Spleen (tissue), 11 donors: ENCODE measurements at regions not wholly inside any gene's neighbourhood (a gene's known extent, or its start where the extent isn't known, plus 50 kb on each side); places are given as distances from the start of the nearest gene placed in this dataset.

Source experiments
- DNase-seq: peaks from one replicate; pipeline ENCODE4 v3.0.0-alpha.2; 2020
- H3K27ac ChIP-seq, 8 donors: fragments of 200-600 bp; sonication (generic) in 7 of 8; 1 replicate in 4 of 8; 2 replicates in 4 of 8; pipeline versions ENCODE4 v1.5.0 to v1.8.0; 2016 to 2021; ENCODE audit warnings: inconsistent platforms in 4 of 8, mild to moderate bottlenecking in 4 of 8, moderate library complexity in 1 of 8
- H3K27me3 ChIP-seq, 7 donors: fragments of 200-600 bp; sonication (generic) in 6 of 7; replicated peaks in 1 of 7; 1 replicate in 4 of 7; 2 replicates in 3 of 7; pipeline versions ENCODE4 v1.5.0 to v1.8.0; 2016 to 2021; ENCODE audit warnings: inconsistent platforms in 3 of 7, mild to moderate bottlenecking in 1 of 7
- H3K36me3 ChIP-seq, 6 donors: fragments of 200-600 bp; sonication (generic) in 5 of 6; 1 replicate in 4 of 6; 2 replicates in 2 of 6; pipeline versions ENCODE4 v1.5.0 to v1.8.0; 2016 to 2021; ENCODE audit warnings: inconsistent platforms in 2 of 6
- H3K4me1 ChIP-seq, 6 donors: fragments of 200-600 bp; sonication (generic) in 5 of 6; 1 replicate in 3 of 6; 2 replicates in 3 of 6; pipeline versions ENCODE4 v1.5.0 to v1.8.0; 2016 to 2021; ENCODE audit warnings: inconsistent platforms in 3 of 6
- H3K4me3 ChIP-seq, 8 donors: fragments of 200-600 bp; sonication (generic) in 7 of 8; 1 replicate in 4 of 8; 2 replicates in 4 of 8; pipeline versions ENCODE4 v1.5.0 to v1.8.0; 2016 to 2021; ENCODE audit warnings: inconsistent platforms in 4 of 8, mild to moderate bottlenecking in 4 of 8, moderate library complexity in 2 of 8
- H3K9me3 ChIP-seq, 8 donors: fragments of 200-600 bp; sonication (generic) in 7 of 8; 1 replicate in 4 of 8; 2 replicates in 4 of 8; pipeline versions ENCODE4 v1.5.0 to v1.8.0; 2016 to 2021; ENCODE audit warnings: inconsistent platforms in 4 of 8
- CTCF ChIP-seq, 11 experiments: fragments of 200-600 bp in 7 of 11; fragments of 450-650 bp in 4 of 11; sonication (generic) in 4 of 11; IDR thresholded peaks in 8 of 11; conservative IDR thresholded peaks in 3 of 11; 1 replicate in 7 of 11; 2 replicates in 4 of 11; pipeline versions ENCODE4 v1.4.0 to v1.8.0; 2016 to 2021; ENCODE audit warnings: antibody characterized with exemption in 11 of 11, inconsistent platforms in 4 of 11, mild to moderate bottlenecking in 1 of 11
- POLR2A ChIP-seq, 3 donors: fragments of 450-650 bp; IDR thresholded peaks; one replicate each; pipeline ENCODE4 v1.5.1; 2017; ENCODE audit warnings: antibody characterized with exemption in 3 of 3, mild to moderate bottlenecking in 1 of 3
- POLR2AphosphoS5 ChIP-seq, 3 donors: sonication (generic); formaldehyde crosslinking; IDR thresholded peaks; one replicate each; pipeline ENCODE4 v1.5.1; 2017; ENCODE audit warnings: antibody characterized with exemption in 3 of 3
- WGBS, 5 donors: extraction: QIAGEN DNeasy Blood & Tissue Kit in 3 of 5; methylation state at CpG; one replicate each; pipeline versions ENCODE4 v1.1.5 to v1.1.7; 2013 to 2018; 5-methylcytosine and 5-hydroxymethylcytosine counted together
- intact Hi-C: fragments of 100-400 bp; cut with DNase I; formaldehyde crosslinking; loops from one replicate; pipeline ENCODE4 v1.15.0; 2023; ENCODE audit warnings: low total_unique reads
- donor health status: healthy with polysubstance abuse.
- donor health status: DM: no; HTN: no; CAD: no; lungs with moderate emphysema.
- donor health status: DM: no; HTN: no; CAD: no.
- donor health status: Bipolar disorder and iron deficiency.
- donor health status: healthy.
- donor health status: DM: no; HTN: no; CAD: no.
- donor health status: DM: yes; HTN: yes; CAD: no.

DNA sequence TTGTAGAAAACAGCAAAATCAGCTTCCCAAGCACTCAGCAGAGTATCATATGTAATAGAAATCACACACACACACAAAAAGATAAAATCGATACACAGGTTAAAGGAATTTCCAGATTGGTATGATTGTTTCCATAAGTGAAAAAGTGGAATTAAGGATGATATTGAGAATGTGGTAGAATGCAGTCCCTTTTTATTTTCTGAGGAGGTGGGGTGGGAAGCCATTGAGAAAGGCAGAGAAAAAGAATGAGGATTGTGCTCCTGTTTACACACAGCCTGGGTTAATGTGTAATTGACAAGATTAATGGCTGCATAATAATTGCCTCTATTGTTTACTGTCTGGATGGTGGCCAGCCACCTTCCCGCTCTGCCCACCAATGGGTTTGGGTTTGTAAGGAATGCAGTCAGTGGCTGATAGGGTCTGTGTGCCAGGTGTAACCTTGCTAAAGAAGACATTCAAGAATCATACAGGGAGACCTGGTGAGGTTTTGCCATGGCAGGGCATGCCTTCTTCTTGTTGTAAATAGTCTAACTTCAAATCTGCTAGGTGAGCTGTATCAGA, 177.2 kb upstream of the MAP3K1 start:
- DNase-seq: no peak
- no peak for TF ChIP-seq POLR2A (IDR thresholded peaks at IDR 0.05)
- no peak for TF ChIP-seq CTCF (IDR thresholded peaks at IDR 0.05 in 8 of 11, conservative IDR thresholded peaks at IDR 0.05 in 3 of 11)
- TF ChIP-seq POLR2AphosphoS5 (IDR thresholded peaks at IDR 0.05): no peak
- no peaks in the 10 kb centered on the region for H3K9me3 ChIP-seq
- intact Hi-C loops: no loop called here
- no peaks in the 10 kb centered on the region for H3K27me3 ChIP-seq
- H3K27ac ChIP-seq: no peak overlapping the region
- 85 to 97% (median 92%) methylated on average over 2 of the region's 2 CpGs for WGBS, 5 donors
- peaks cover 0 to 22% (median 12%) of the 10 kb centered on the region in 6 donors for H3K4me1 ChIP-seq
- H3K4me3 ChIP-seq: no peak overlapping the region
- H3K36me3 ChIP-seq: no peaks in the 10 kb centered on the region

- no peak for DNase-seq
- H3K4me1 ChIP-seq: peaks cover 0 to 22% (median 12%) of the 10 kb centered on the region in 6 donors
- H3K36me3 ChIP-seq: no peaks in the 10 kb centered on the region
- no peaks in the 10 kb centered on the region for H3K27me3 ChIP-seq
- 67 to 78% (median 69%) methylated on average over 3 of the region's 3 CpGs for WGBS, 5 donors
- intact Hi-C loops: no loop called here
- TF ChIP-seq POLR2A (IDR thresholded peaks at IDR 0.05) (no peak), POLR2AphosphoS5 (IDR thresholded peaks at IDR 0.05) (no peak), CTCF (IDR thresholded peaks at IDR 0.05 in 8 of 11, conservative IDR thresholded peaks at IDR 0.05 in 3 of 11) (no peak)
- no peak overlapping the region for H3K4me3 ChIP-seq
- no peak overlapping the region for H3K27ac ChIP-seq
- H3K9me3 ChIP-seq: no peaks in the 10 kb centered on the region
Observed at GRCh38 chr5:56637321-56637920, 177.9 kb upstream of the MAP3K1 start.

- Histone ChIP-seq H3K27ac (no peak overlapping the region), H3K4me3 (no peak overlapping the region), H3K36me3 (no peaks in the 10 kb centered on the region), H3K9me3 (peaks cover 0 to 4% (median 1%) of the 10 kb centered on the region in 8 donors), H3K4me1 (no peaks in the 10 kb centered on the region), H3K27me3 (no peaks in the 10 kb centered on the region)
- WGBS, 5 donors: 89 to 100% (median 96%) methylated on average over 1 of the region's 1 CpG
- no peak for TF ChIP-seq POLR2A (IDR thresholded peaks at IDR 0.05)
- no peak for TF ChIP-seq POLR2AphosphoS5 (IDR thresholded peaks at IDR 0.05)
- TF ChIP-seq CTCF (IDR thresholded peaks at IDR 0.05 in 8 of 11, conservative IDR thresholded peaks at IDR 0.05 in 3 of 11): no peak
- no peak for DNase-seq
- intact Hi-C loops: no loop called here
Observed at GRCh38 chr5:56633950-56634349, 181.4 kb upstream of the MAP3K1 start.

GRCh38 chr5:56632939-56633338, 182.4 kb upstream of the MAP3K1 start:
- DNase-seq: no peak
- intact Hi-C loops: no loop called here
- H3K27me3 ChIP-seq: no peaks in the 10 kb centered on the region
- 67 to 91% (median 74%) methylated on average over 1 of the region's 1 CpG for WGBS, 5 donors
- no peak overlapping the region for H3K4me3 ChIP-seq
- H3K9me3 ChIP-seq: peaks cover 0 to 12% (median 10%) of the 10 kb centered on the region in 8 donors
- H3K36me3 ChIP-seq: no peaks in the 10 kb centered on the region
- H3K27ac ChIP-seq: no peak overlapping the region
- H3K4me1 ChIP-seq: no peaks in the 10 kb centered on the region
- no peak for TF ChIP-seq POLR2A (IDR thresholded peaks at IDR 0.05)
- TF ChIP-seq POLR2AphosphoS5 (IDR thresholded peaks at IDR 0.05): no peak
- no peak for TF ChIP-seq CTCF (IDR thresholded peaks at IDR 0.05 in 8 of 11, conservative IDR thresholded peaks at IDR 0.05 in 3 of 11)
